Immature natural killer cell (primary cell): ENCODE measurements at regions not wholly inside any gene's neighbourhood (a gene's known extent, or its start where the extent isn't known, plus 50 kb on each side); places are given as distances from the start of the nearest gene placed in this dataset.

Source experiments
- DNase-seq, 3 donors: peaks; one replicate each; pipeline ENCODE4 v3.0.0; 2022; ENCODE audit warnings: mixed read lengths in 1 of 3
- H3K27ac Mint-ChIP-seq, 6 donors: one replicate each; pipeline ENCODE4 v1.8.0; 2020; ENCODE audit warnings: mixed read lengths in 6 of 6, mild to moderate bottlenecking in 5 of 6, inconsistent platforms in 4 of 6, moderate library complexity in 3 of 6
- H3K27me3 Mint-ChIP-seq, 3 donors: one replicate each; pipeline ENCODE4 v1.8.0; 2020 to 2021; ENCODE audit warnings: low read depth in 3 of 3, mild to moderate bottlenecking in 3 of 3, mixed read lengths in 3 of 3, moderate library complexity in 3 of 3, inconsistent platforms in 1 of 3
- H3K36me3 Mint-ChIP-seq, 3 donors: one replicate each; pipeline ENCODE4 v1.8.0; 2020; ENCODE audit warnings: mixed read lengths in 3 of 3, inconsistent platforms in 2 of 3, mild to moderate bottlenecking in 2 of 3
- H3K4me1 Mint-ChIP-seq, 2 donors: one replicate each; pipeline ENCODE4 v1.8.0; 2020; ENCODE audit warnings: inconsistent platforms in 2 of 2, mild to moderate bottlenecking in 2 of 2, mixed read lengths in 2 of 2, moderate library complexity in 1 of 2
- H3K4me3 Mint-ChIP-seq, 5 donors: one replicate each; pipeline ENCODE4 v1.8.0; 2020; ENCODE audit warnings: mild to moderate bottlenecking in 5 of 5, mixed read lengths in 5 of 5, inconsistent platforms in 3 of 5, moderate library complexity in 3 of 5
- H3K9me3 Mint-ChIP-seq, 6 donors: one replicate each; pipeline ENCODE4 v1.8.0; 2020; ENCODE audit warnings: mild to moderate bottlenecking in 6 of 6, mixed read lengths in 6 of 6, inconsistent platforms in 4 of 6, moderate library complexity in 3 of 6

- DNase-seq, result no peak
- H3K27me3 Mint-ChIP-seq, result peaks cover 0 to 2% (median 1%) of the 10 kb centered on the region in 3 donors
- peaks cover 0 to 4% (median 3%) of the 10 kb centered on the region in 3 donors for H3K36me3 Mint-ChIP-seq
- H3K4me3 Mint-ChIP-seq, result no peak overlapping the region
- H3K4me1 Mint-ChIP-seq, result no peaks in the 10 kb centered on the region
- H3K9me3 Mint-ChIP-seq, result peaks cover 8 to 58% (median 20%) of the 10 kb centered on the region in 6 donors
- H3K27ac Mint-ChIP-seq, result no peak overlapping the region
Measured at GRCh38 chr2:123163398-123163797, 861.7 kb upstream of the CNTNAP5 start.

DNA sequence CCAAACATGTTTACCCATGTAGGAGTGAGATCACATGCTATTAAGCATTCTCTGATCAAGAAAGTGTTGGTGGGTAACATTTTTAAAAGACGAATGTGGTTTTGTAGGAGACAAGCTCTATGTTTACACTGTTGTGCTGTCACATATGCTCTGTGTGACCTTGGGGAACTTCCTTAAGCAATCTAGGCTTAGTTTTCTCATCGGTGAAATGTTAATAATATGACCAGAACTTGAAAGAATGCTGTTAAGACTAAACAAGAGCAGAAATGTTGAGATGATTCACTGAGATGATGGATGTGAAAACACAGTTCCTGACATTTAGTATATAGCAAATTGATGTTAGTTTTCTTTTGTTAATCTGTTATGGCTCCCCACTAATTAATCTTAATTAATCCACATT, 860.9 kb upstream of the CNTNAP5 start:
- H3K4me3 Mint-ChIP-seq, result no peak overlapping the region
- H3K27me3 Mint-ChIP-seq, result peaks cover 0 to 2% (median 1%) of the 10 kb centered on the region in 3 donors
- no peak overlapping the region for H3K27ac Mint-ChIP-seq
- H3K4me1 Mint-ChIP-seq, result no peaks in the 10 kb centered on the region
- peaks cover 8 to 61% (median 26%) of the 10 kb centered on the region in 6 donors for H3K9me3 Mint-ChIP-seq
- DNase-seq, result no peak
- H3K36me3 Mint-ChIP-seq, result peaks cover 0 to 4% (median 3%) of the 10 kb centered on the region in 3 donors

- Mint-ChIP-seq H3K4me1 (no peaks in the 10 kb centered on the region), H3K27ac (no peak overlapping the region), H3K27me3 (peaks cover 0 to 2% (median 1%) of the 10 kb centered on the region in 3 donors), H3K4me3 (no peak overlapping the region), H3K9me3 (peaks cover 8 to 68% (median 24%) of the 10 kb centered on the region in 6 donors), H3K36me3 (peaks cover 0 to 4% (median 3%) of the 10 kb centered on the region in 3 donors)
- DNase-seq, result no peak
Measured at GRCh38 chr2:123165616-123166015, 859.5 kb upstream of the CNTNAP5 start.

DNA sequence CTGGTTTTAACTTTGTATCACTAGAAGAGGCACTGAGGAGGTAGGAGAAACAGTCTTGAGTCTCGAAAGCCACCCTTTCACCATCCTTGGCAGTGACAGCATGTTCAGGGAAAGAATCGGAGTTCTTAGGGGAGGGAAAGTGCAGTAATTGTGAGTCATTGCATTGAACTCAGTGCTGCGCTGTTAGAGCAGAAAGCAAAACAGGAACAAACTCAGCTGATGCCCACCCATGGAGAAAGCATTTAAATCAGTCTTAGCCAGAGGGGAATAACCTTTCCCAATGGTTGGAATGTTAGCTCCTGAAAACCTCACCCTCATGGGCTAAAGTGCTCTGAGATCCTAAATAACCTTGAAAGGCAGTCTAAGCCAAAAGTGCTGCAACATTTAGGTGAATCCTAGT, 845.6 kb upstream of the CNTNAP5 start:
- no peaks in the 10 kb centered on the region for H3K36me3 Mint-ChIP-seq
- H3K27ac Mint-ChIP-seq, result no peak overlapping the region
- H3K9me3 Mint-ChIP-seq, result peaks cover 12 to 53% (median 37%) of the 10 kb centered on the region in 6 donors
- DNase-seq, result no peak
- no peak overlapping the region for H3K4me3 Mint-ChIP-seq
- no peaks in the 10 kb centered on the region for H3K4me1 Mint-ChIP-seq
- H3K27me3 Mint-ChIP-seq, result peaks cover 0 to under 1% (median 0%) of the 10 kb centered on the region in 3 donors

GRCh38 chr2:123195957-123196356, 829.1 kb upstream of the CNTNAP5 start:
- Mint-ChIP-seq H3K9me3 (peaks cover 9 to 47% (median 21%) of the 10 kb centered on the region in 6 donors), H3K4me3 (no peak overlapping the region), H3K36me3 (no peaks in the 10 kb centered on the region), H3K27me3 (no peaks in the 10 kb centered on the region), H3K27ac (no peak overlapping the region), H3K4me1 (no peaks in the 10 kb centered on the region)
- no peak for DNase-seq

DNA sequence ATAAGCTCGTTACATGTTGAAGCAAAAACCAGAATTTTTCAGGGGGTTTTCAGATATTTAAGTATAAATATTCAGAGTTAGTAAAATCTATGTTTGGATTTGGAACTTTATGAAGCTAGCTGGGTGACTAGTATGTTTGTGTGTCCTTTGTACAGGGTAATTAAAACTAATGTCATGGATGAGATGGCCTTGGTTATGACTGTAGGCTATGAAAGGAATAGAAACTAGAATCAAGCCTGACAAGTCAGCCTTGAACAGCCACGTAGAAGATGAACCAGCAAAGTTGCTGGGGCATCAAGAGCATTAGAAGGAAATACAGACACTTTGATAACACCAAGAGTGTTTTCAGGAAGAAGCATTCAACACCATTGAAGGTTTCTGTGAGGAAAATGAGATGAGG, 825.1 kb upstream of the CNTNAP5 start:
- Mint-ChIP-seq H3K27ac (no peak overlapping the region), H3K4me1 (no peaks in the 10 kb centered on the region), H3K4me3 (no peak overlapping the region), H3K27me3 (no peaks in the 10 kb centered on the region), H3K36me3 (no peaks in the 10 kb centered on the region), H3K9me3 (peaks cover 13 to 51% (median 22%) of the 10 kb centered on the region in 6 donors)
- no peak for DNase-seq

GRCh38 chr2:123207245-123207644, 817.8 kb upstream of the CNTNAP5 start:
- H3K9me3 Mint-ChIP-seq, result peaks cover 8 to 54% (median 26%) of the 10 kb centered on the region in 6 donors
- no peaks in the 10 kb centered on the region for H3K4me1 Mint-ChIP-seq
- H3K27me3 Mint-ChIP-seq, result no peaks in the 10 kb centered on the region
- no peak overlapping the region for H3K4me3 Mint-ChIP-seq
- no peaks in the 10 kb centered on the region for H3K36me3 Mint-ChIP-seq
- DNase-seq, result no peak
- H3K27ac Mint-ChIP-seq, result no peak overlapping the region

GRCh38 chr2:123209202-123209601, 815.9 kb upstream of the CNTNAP5 start:
- no peak for DNase-seq
- no peaks in the 10 kb centered on the region for H3K36me3 Mint-ChIP-seq
- no peak overlapping the region for H3K4me3 Mint-ChIP-seq
- H3K9me3 Mint-ChIP-seq, result peaks cover 7 to 46% (median 19%) of the 10 kb centered on the region in 6 donors
- no peaks in the 10 kb centered on the region for H3K4me1 Mint-ChIP-seq
- no peak overlapping the region for H3K27ac Mint-ChIP-seq
- no peaks in the 10 kb centered on the region for H3K27me3 Mint-ChIP-seq

- H3K4me1 Mint-ChIP-seq, result no peaks in the 10 kb centered on the region
- no peaks in the 10 kb centered on the region for H3K36me3 Mint-ChIP-seq
- H3K27me3 Mint-ChIP-seq, result no peaks in the 10 kb centered on the region
- H3K27ac Mint-ChIP-seq, result no peak overlapping the region
- H3K4me3 Mint-ChIP-seq, result no peak overlapping the region
- DNase-seq, result no peak
- H3K9me3 Mint-ChIP-seq, result peaks cover 2 to 51% (median 21%) of the 10 kb centered on the region in 6 donors
Measured at GRCh38 chr2:123211181-123211580, 813.9 kb upstream of the CNTNAP5 start.

GRCh38 chr2:123245156-123245555, 779.9 kb upstream of the CNTNAP5 start:
- no peak for DNase-seq
- peaks cover 0 to 2% (median 0%) of the 10 kb centered on the region in 3 donors for H3K27me3 Mint-ChIP-seq
- no peak overlapping the region for H3K4me3 Mint-ChIP-seq
- peaks cover 14 to 53% (median 38%) of the 10 kb centered on the region in 6 donors for H3K9me3 Mint-ChIP-seq
- no peak overlapping the region for H3K27ac Mint-ChIP-seq
- peaks cover 0 to 3% (median 0%) of the 10 kb centered on the region in 3 donors for H3K36me3 Mint-ChIP-seq
- no peaks in the 10 kb centered on the region for H3K4me1 Mint-ChIP-seq

GRCh38 chr2:123258877-123259539, 766.1 kb upstream of the CNTNAP5 start:
- no peak overlapping the region for H3K27ac Mint-ChIP-seq
- no peaks in the 10 kb centered on the region for H3K4me1 Mint-ChIP-seq
- H3K4me3 Mint-ChIP-seq, result no peak overlapping the region
- no peak for DNase-seq
- H3K27me3 Mint-ChIP-seq, result no peaks in the 10 kb centered on the region
- H3K9me3 Mint-ChIP-seq, result peaks cover 15 to 59% (median 27%) of the 10 kb centered on the region in 6 donors
- H3K36me3 Mint-ChIP-seq, result peaks cover 0 to 3% (median 0%) of the 10 kb centered on the region in 3 donors

DNA sequence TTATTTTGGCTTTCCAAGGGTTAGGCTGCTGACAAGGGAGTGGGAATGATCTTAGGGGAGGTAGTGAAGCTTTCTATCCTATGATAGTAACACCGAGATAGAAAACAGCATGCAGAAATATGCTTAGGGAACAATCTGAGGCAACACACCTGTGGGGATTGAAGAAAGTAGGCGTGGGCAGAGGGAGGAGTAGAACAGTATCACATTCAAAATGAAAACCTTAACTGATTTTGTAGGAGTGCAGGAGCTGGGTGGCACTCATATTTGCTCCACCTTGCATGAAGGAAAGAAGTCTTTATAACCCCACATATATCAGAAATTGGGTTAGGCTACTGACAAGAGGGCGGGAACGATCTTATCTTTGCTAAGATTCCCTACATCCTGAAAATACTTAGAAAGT, 762.2 kb upstream of the CNTNAP5 start:
- DNase-seq, result no peak
- no peaks in the 10 kb centered on the region for H3K27me3 Mint-ChIP-seq
- no peak overlapping the region for H3K27ac Mint-ChIP-seq
- no peaks in the 10 kb centered on the region for H3K4me1 Mint-ChIP-seq
- H3K9me3 Mint-ChIP-seq, result peaks cover 8 to 54% (median 22%) of the 10 kb centered on the region in 6 donors
- H3K4me3 Mint-ChIP-seq, result no peak overlapping the region
- H3K36me3 Mint-ChIP-seq, result peaks cover 0 to 3% (median 0%) of the 10 kb centered on the region in 3 donors

- DNase-seq, result no peak
- Mint-ChIP-seq H3K4me1 (no peaks in the 10 kb centered on the region), H3K36me3 (peaks cover 0 to 3% (median 0%) of the 10 kb centered on the region in 3 donors), H3K27ac (no peak overlapping the region), H3K4me3 (no peak overlapping the region), H3K9me3 (peaks cover 8 to 56% (median 17%) of the 10 kb centered on the region in 6 donors), H3K27me3 (peaks cover 0 to 2% (median 0%) of the 10 kb centered on the region in 3 donors)
Measured at GRCh38 chr2:123283431-123283830, 741.7 kb upstream of the CNTNAP5 start.

GRCh38 chr2:123303731-123304130, 721.4 kb upstream of the CNTNAP5 start:
- DNase-seq, result no peak
- Mint-ChIP-seq H3K36me3 (peaks cover 0 to 3% (median 0%) of the 10 kb centered on the region in 3 donors), H3K4me3 (no peak overlapping the region), H3K27ac (no peak overlapping the region), H3K9me3 (peaks cover 7 to 53% (median 21%) of the 10 kb centered on the region in 6 donors), H3K27me3 (peaks cover 0 to 2% (median 0%) of the 10 kb centered on the region in 3 donors), H3K4me1 (no peaks in the 10 kb centered on the region)
